ENCODE measurements at regions not wholly inside any gene's neighbourhood (a gene's known extent, or its start where the extent isn't known, plus 50 kb on each side); places are given as distances from the start of the nearest gene placed in this dataset.
"Not testable (repeated sequence)": the region's sequence is repeated elsewhere in the genome, so short reads cannot be mapped to it uniquely, and the experiment has no call there.

GRCh38 chr20:53676519-53676822 lies 82.8 kb upstream of the ZNF217 start:
- no peak for ATAC-seq
- H3K27ac Mint-ChIP-seq, result no peak overlapping the region
- H3K4me3 Mint-ChIP-seq, result no peak overlapping the region
- DNase-seq, result no peak
- ChIA-PET POLR2A (interaction anchor here (1.4 kb wide), 1 partner anchor 16 kb away, joined by 4 read pairs; no protein-coding TSS in a partner anchor), CTCF (no interaction called here)
- no peaks in the 10 kb centered on the region for H3K9me3 Mint-ChIP-seq
- H3K4me1 Mint-ChIP-seq (ENCODE audit: low read depth), result peaks cover 27% of the 10 kb centered on the region
- no peaks in the 10 kb centered on the region for H3K36me3 Mint-ChIP-seq (ENCODE audit: low read depth)
- intact Hi-C loops (cut with micrococcal nuclease), result no loop called here
- H3K27me3 Mint-ChIP-seq, result no peaks in the 10 kb centered on the region
- no peak for TF ChIP-seq CTCF (IDR thresholded peaks at IDR 0.05)

GRCh38 chr20:53672484-53673129 lies 79.0 kb upstream of the ZNF217 start:
- no peak for TF ChIP-seq CTCF (IDR thresholded peaks at IDR 0.05)
- CTCF ChIA-PET, result no interaction called here
- no peak overlapping the region for H3K27ac Mint-ChIP-seq
- H3K4me3 Mint-ChIP-seq, result no peak overlapping the region
- no peak for ATAC-seq
- no peak for DNase-seq
- H3K36me3 Mint-ChIP-seq (ENCODE audit: low read depth), result no peaks in the 10 kb centered on the region
- POLR2A ChIA-PET, result no interaction called here
- H3K9me3 Mint-ChIP-seq, result no peaks in the 10 kb centered on the region
- no peaks in the 10 kb centered on the region for H3K27me3 Mint-ChIP-seq
- H3K4me1 Mint-ChIP-seq (ENCODE audit: low read depth), result peaks cover 3% of the 10 kb centered on the region
- intact Hi-C loops (cut with micrococcal nuclease), result no loop called here

GRCh38 chr20:53671370-53671769 lies 77.7 kb upstream of the ZNF217 start:
- POLR2A ChIA-PET, result no interaction called here
- CTCF ChIA-PET, result no interaction called here

GRCh38 chr20:53669517-53670313 lies 76.1 kb upstream of the ZNF217 start:
- intact Hi-C loops (cut with micrococcal nuclease); DNase-seq; H3K4me1 Mint-ChIP-seq (ENCODE audit: low read depth); H3K36me3 Mint-ChIP-seq (ENCODE audit: low read depth); H3K9me3 Mint-ChIP-seq; H3K27ac Mint-ChIP-seq; H3K4me3 Mint-ChIP-seq; H3K27me3 Mint-ChIP-seq; ATAC-seq: not testable (repeated sequence)
- ChIA-PET CTCF (interaction anchor here (0.6 to 1.1 kb wide), 3 partner anchors 13 to 246 kb away, joined by 3 to 5 read pairs (median 4); no protein-coding TSS in a partner anchor), POLR2A (interaction anchor here (0.6 kb wide), 1 partner anchor 267 kb away, joined by 3 read pairs; no protein-coding TSS in a partner anchor)

More at GRCh38 chr20:53671370-53671769, 77.7 kb upstream of the ZNF217 start:
- ATAC-seq (no peak), DNase-seq (no peak)
- Mint-ChIP-seq H3K9me3 (no peaks in the 10 kb centered on the region), H3K36me3 (ENCODE audit: low read depth) (no peaks in the 10 kb centered on the region), H3K27me3 (no peaks in the 10 kb centered on the region), H3K27ac (no peak overlapping the region), H3K4me1 (ENCODE audit: low read depth) (no peaks in the 10 kb centered on the region), H3K4me3 (no peak overlapping the region)
- intact Hi-C loops (cut with micrococcal nuclease), result no loop called here
- TF ChIP-seq CTCF (IDR thresholded peaks at IDR 0.05), result no peak

- intact Hi-C loops (cut with micrococcal nuclease), result no loop called here
- no peaks in the 10 kb centered on the region for H3K9me3 Mint-ChIP-seq
- ChIA-PET POLR2A (interaction anchor here (0.6 kb wide), 1 partner anchor 268 kb away, joined by 3 read pairs; no protein-coding TSS in a partner anchor), CTCF (interaction anchor here (1.1 kb wide), 1 partner anchor 14 kb away, joined by 3 read pairs; no protein-coding TSS in a partner anchor)
- H3K27me3 Mint-ChIP-seq, result no peaks in the 10 kb centered on the region
- no peaks in the 10 kb centered on the region for H3K36me3 Mint-ChIP-seq (ENCODE audit: low read depth)
- DNase-seq (no peak), ATAC-seq (no peak)
- H3K27ac Mint-ChIP-seq, result no peak overlapping the region
- peaks cover 4% of the 10 kb centered on the region for H3K4me1 Mint-ChIP-seq (ENCODE audit: low read depth)
- H3K4me3 Mint-ChIP-seq, result no peak overlapping the region
- no peak for TF ChIP-seq CTCF (IDR thresholded peaks at IDR 0.05)
Observed at GRCh38 chr20:53668992-53669391, 75.4 kb upstream of the ZNF217 start.

All from activated CD8-positive, alpha-beta T cell treated with anti-CD3 and anti-CD28 coated beads for 36 hours (primary cell).